Retinal pigment epithelial cell (primary cell): ENCODE measurements at regions not wholly inside any gene's neighbourhood (a gene's known extent, or its start where the extent isn't known, plus 50 kb on each side); places are given as distances from the start of the nearest gene placed in this dataset.

Source experiments
- DNase-seq: peaks from one replicate; pipeline ENCODE4 v3.0.0-alpha.2; 2010; ENCODE audit warnings: low read depth
- H3K4me3 ChIP-seq: 2 replicates; pipeline ENCODE4 v1.5.1; 2011; ENCODE audit warnings: mild to moderate bottlenecking, low read length, control low read depth, moderate library complexity
- CTCF ChIP-seq: conservative IDR thresholded peaks from 2 replicates; pipeline ENCODE4 v1.5.1; 2011; ENCODE audit warnings: low read depth, low read length, control low read depth, inconsistent platforms

- TF ChIP-seq CTCF = no peak
- no peak for DNase-seq
- no peak overlapping the region for H3K4me3 ChIP-seq
Observed at GRCh38 chr6:92635553-92636153, 783.7 kb downstream of the EPHA7 start.

DNA sequence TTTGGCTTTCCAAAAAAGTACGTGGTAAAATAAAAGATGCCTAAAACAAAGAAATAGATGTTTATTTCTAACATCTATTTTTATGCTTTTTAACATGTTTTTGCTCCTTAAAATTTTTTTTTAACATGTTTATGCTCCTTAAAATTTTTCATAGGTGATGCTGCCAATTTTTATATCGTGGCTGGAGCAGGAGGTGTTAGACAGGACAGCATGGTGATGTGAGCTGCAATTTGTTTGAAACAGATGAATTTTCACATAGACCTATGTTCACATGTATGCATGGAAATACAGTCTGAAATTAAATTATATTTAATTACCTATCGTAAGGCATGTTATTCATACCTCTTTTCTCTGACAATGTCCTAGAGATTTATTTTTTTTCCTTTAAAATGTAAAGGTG, 784.8 kb downstream of the EPHA7 start:
- H3K4me3 ChIP-seq = no peak overlapping the region
- DNase-seq = no peak

DNA sequence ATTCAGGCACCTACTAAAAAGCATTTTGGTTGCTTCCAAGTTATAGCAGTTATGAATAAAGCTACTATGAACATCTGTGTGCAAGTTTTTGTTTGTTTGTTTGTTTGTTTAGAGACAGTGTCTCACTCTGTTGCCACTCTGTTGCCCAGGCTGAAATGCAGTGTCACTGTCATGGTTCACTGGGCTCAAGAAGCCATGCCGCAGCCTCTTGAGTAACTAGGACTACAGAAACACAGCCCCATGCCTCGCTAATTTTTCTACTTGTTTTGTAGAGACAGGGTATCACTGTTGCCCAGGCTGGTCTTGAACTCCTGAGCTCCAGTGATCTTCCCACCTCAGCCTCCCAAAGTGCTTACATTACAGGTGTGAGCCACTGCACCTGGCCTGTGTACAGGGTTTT, 795.9 kb downstream of the EPHA7 start:
- TF ChIP-seq CTCF = no peak
- no peak for DNase-seq
- H3K4me3 ChIP-seq = no peak overlapping the region

More for the DNA sequence above, 784.8 kb downstream of the EPHA7 start:
- TF ChIP-seq CTCF = no peak

DNA sequence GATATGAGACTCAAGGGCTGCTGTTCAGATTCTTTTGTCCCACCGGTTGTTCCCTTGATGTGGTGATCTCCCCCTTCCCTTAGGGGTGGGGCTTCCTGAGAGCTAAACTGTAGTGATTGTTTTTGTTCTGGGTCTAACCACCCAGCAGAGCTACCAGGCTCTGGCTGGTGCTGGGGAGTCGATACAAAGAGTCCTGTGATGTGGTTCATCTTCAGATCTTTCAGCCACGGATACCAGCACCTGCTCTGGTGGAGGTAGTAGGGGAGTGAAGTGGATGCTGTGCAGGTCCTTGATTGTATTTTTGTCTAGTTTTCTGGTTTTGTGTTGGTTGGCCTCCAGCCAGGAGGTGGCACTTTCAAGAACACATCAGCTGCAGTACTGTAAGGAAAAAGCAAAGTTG, 801.6 kb downstream of the EPHA7 start:
- no peak for TF ChIP-seq CTCF
- DNase-seq = no peak
- no peak overlapping the region for H3K4me3 ChIP-seq

DNA sequence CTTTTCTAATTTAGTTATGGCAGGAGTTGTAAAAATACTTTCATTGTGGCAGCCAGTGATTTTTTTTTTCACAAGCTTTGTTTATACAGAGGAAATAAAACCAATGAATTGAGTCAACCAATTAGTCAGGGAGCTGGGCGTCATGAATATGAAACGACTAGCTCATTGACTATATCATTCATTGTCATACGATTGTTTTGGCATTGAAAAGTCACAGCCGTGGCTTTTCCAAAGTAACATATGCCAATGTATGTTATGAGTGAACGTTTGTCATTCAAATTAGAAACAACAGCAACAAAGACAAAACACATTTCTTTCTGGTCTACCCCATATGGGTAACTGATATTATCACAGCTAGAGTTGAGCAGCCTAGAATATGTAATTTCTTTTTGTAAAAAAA, 810.6 kb downstream of the EPHA7 start:
- no peak for DNase-seq
- TF ChIP-seq CTCF = no peak
- H3K4me3 ChIP-seq = no peak overlapping the region

- no peak overlapping the region for H3K4me3 ChIP-seq
- no peak for TF ChIP-seq CTCF
- no peak for DNase-seq
Observed at GRCh38 chr6:92593201-92593600, 826.2 kb downstream of the EPHA7 start.

DNA sequence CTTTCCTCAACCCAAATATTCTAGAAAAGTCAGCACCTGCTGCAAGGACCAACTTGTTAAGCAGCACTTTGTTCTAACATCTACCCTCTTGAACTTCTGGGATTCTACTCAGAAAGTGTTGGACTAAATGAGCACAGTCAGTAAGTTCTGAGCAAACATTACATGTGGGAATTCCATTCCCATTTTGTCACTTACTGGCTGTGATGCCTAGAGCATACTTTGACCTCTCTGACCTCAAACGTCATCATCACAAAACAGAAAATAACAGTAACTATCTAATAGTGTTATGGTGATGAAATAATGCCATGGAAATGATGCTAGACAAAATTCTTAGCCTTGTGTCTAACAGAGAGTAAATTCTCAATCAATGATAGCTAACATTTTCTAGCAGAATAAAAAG, 829.4 kb downstream of the EPHA7 start:
- no peak for DNase-seq
- H3K4me3 ChIP-seq = no peak overlapping the region
- no peak for TF ChIP-seq CTCF
